Body of pancreas (tissue), 4 donors: ENCODE measurements at regions not wholly inside any gene's neighbourhood (a gene's known extent, or its start where the extent isn't known, plus 50 kb on each side); places are given as distances from the start of the nearest gene placed in this dataset.
A peak's percentile ranks its signal among the peaks of the same experiment; 100 is the strongest.

Experiments used
- ATAC-seq: fragments of 150-250 bp; one replicate; pipeline ENCODE4 v1.9.1; 2016
- DNase-seq, 4 donors: peaks; one replicate each; pipeline ENCODE4 v3.0.0-alpha.2; 2019
- H3K27ac ChIP-seq, 4 donors: fragments of 200-600 bp; sonication (generic); 1 replicate in 3 of 4; 2 replicates in 1 of 4; pipeline versions ENCODE4 v1.5.1 to v1.6.1; 2016 to 2019; ENCODE audit warnings: mild to moderate bottlenecking in 1 of 4, mixed read lengths in 1 of 4, moderate library complexity in 1 of 4
- H3K27me3 ChIP-seq, 2 donors: fragments of 200-600 bp; sonication (generic); one replicate each; pipeline ENCODE4 v1.6.0; 2016; ENCODE audit warnings: mild to moderate bottlenecking in 1 of 2
- H3K36me3 ChIP-seq, 2 donors: fragments of 200-600 bp; sonication (generic); replicated peaks in 1 of 2; 2 replicates each; pipeline ENCODE4 v1.5.1; 2016; ENCODE audit warnings: low read depth in 2 of 2; ENCODE audit not compliant: insufficient read depth in 1 of 2
- H3K4me1 ChIP-seq: fragments of 200-600 bp; sonication (generic); one replicate; pipeline ENCODE4 v1.6.0; 2016
- H3K4me3 ChIP-seq, 2 donors: fragments of 200-600 bp; sonication (generic); 1 replicate in 1 of 2; 2 replicates in 1 of 2; pipeline ENCODE4 v1.5.1; 2016 to 2019
- H3K9me3 ChIP-seq, 3 donors: fragments of 200-600 bp; sonication (generic); 1 replicate in 2 of 3; 2 replicates in 1 of 3; pipeline ENCODE4 v1.5.1; 2016
- POLR2A ChIP-seq, 3 donors: fragments of 450-650 bp; IDR thresholded peaks; one replicate each; pipeline ENCODE4 v1.6.1; 2016; ENCODE audit warnings: antibody characterized with exemption in 3 of 3, mild to moderate bottlenecking in 2 of 3
- WGBS, 2 donors: methylation state at CpG; one replicate each; pipeline ENCODE4 v1.1.5; 2017; 5-methylcytosine and 5-hydroxymethylcytosine counted together
- intact Hi-C: fragments of 100-400 bp; cut with DNase I; formaldehyde crosslinking; loops from one replicate; pipeline ENCODE4 v1.15.1; 2023
- TF ChIP-seq, protein P1 (sequence below), 7 experiments: fragments of 450-650 bp in 4 of 7; fragments of 200-600 bp in 3 of 7; sonication (generic) in 3 of 7; IDR thresholded peaks; one replicate each; pipeline ENCODE4 v1.5.1; 2016 to 2019; ENCODE audit warnings: antibody characterized with exemption in 7 of 7

DNA sequence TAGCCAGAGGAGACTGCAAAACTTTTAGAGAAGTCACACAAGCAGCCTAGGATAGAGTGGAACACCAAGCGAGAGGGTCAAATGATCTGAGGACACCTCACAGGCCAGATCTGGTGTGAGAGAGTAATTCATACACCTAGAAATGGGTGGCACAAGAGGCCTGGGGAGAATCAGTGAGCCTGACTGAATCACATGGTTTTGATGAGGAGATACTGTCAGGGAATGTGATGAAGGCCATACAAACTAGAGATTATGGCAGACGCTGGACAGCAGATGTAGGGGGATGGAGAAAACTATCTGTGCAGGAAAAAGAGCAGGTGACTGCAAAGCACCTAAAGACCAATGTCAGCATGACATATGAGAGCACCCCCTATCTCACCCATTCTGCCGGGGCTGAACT is 105.0 kb upstream of the TTC14 start:
- TF ChIP-seq, protein P1, sequence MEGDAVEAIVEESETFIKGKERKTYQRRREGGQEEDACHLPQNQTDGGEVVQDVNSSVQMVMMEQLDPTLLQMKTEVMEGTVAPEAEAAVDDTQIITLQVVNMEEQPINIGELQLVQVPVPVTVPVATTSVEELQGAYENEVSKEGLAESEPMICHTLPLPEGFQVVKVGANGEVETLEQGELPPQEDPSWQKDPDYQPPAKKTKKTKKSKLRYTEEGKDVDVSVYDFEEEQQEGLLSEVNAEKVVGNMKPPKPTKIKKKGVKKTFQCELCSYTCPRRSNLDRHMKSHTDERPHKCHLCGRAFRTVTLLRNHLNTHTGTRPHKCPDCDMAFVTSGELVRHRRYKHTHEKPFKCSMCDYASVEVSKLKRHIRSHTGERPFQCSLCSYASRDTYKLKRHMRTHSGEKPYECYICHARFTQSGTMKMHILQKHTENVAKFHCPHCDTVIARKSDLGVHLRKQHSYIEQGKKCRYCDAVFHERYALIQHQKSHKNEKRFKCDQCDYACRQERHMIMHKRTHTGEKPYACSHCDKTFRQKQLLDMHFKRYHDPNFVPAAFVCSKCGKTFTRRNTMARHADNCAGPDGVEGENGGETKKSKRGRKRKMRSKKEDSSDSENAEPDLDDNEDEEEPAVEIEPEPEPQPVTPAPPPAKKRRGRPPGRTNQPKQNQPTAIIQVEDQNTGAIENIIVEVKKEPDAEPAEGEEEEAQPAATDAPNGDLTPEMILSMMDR (IDR thresholded peaks at IDR 0.05) = no peak
- TF ChIP-seq POLR2A (IDR thresholded peaks at IDR 0.05) = no peak
- no peak overlapping the region for H3K4me3 ChIP-seq
- DNase-seq = no peak
- peaks cover 0 to 2% (median 0%) of the 10 kb centered on the region in 3 donors for H3K9me3 ChIP-seq
- no peak for ATAC-seq
- no peaks in the 10 kb centered on the region for H3K27me3 ChIP-seq
- H3K27ac ChIP-seq = no peak overlapping the region
- H3K4me1 ChIP-seq = no peaks in the 10 kb centered on the region
- intact Hi-C loops = no loop called here
- H3K36me3 ChIP-seq = no peaks in the 10 kb centered on the region
- 63 to 72% methylated on average over 3 of the region's 3 CpGs for WGBS, 2 donors

DNA sequence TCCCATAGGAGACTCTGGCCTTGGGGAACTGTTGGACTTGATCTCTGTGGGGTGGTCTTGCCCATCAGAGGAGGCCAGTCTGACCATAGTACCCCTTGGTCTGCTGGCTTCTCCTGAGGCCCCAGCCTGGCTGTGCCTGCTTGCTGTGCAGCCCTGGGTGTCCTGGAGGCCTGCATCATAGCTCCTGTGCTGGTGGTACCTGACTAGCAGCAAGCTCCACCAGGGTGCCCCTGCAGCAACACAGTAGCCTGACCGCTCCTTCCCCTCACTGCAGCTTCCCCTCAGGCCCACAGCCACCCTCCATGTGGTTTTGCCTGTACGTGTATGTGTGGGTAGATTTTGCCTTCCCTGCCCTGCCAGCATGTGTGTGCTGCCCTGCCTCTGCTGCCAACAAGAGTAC is 85.6 kb upstream of the TTC14 start:
- Histone ChIP-seq H3K36me3 (no peaks in the 10 kb centered on the region), H3K27ac (no peak overlapping the region), H3K9me3 (no peaks in the 10 kb centered on the region), H3K4me1 (no peaks in the 10 kb centered on the region), H3K27me3 (no peaks in the 10 kb centered on the region), H3K4me3 (no peak overlapping the region)
- DNase-seq = no peak
- ATAC-seq = no peak
- intact Hi-C loops = no loop called here
- WGBS, 2 donors = 100% methylated on average over 2 of the region's 2 CpGs; no CpG with 5 or more reads in 1 of the 2 donors
- TF ChIP-seq, protein P1 (IDR thresholded peaks at IDR 0.05) = no peak
- no peak for TF ChIP-seq POLR2A (IDR thresholded peaks at IDR 0.05)

DNA sequence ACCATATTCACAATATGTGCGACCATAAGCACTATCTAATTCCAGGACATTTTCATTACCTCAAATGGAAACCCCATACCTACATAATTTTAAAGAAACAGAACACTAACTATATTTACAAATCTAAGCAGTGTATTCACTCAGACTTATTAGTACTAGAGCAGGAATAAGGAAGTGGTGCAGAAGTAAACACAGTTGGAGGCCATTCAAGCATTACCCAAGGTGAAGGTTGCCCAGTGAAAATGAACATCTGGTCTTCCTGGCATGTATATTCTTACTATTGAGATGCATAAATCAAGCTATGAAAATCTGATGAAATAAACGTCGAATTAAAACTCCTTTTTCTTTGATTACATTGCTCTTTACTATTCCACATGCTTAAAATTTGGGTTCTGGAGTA is 78.9 kb upstream of the TTC14 start:
- no peak for TF ChIP-seq POLR2A (IDR thresholded peaks at IDR 0.05)
- TF ChIP-seq, protein P1 (IDR thresholded peaks at IDR 0.05) = no peak
- H3K36me3 ChIP-seq = no peaks in the 10 kb centered on the region
- WGBS, 2 donors = 41 to 49% methylated on average over 3 of the region's 3 CpGs
- peak; percentile 99 for ATAC-seq
- peaks cover 15% of the 10 kb centered on the region for H3K4me1 ChIP-seq
- H3K27ac ChIP-seq = peak overlapping the region in 3 of 4 donors; percentile 49 to 71 (median 56)
- no peaks in the 10 kb centered on the region for H3K27me3 ChIP-seq
- intact Hi-C loops = no loop called here
- no peaks in the 10 kb centered on the region for H3K9me3 ChIP-seq
- DNase-seq = peak; percentile 41 to 80 (median 57)
- no peak overlapping the region for H3K4me3 ChIP-seq

DNA sequence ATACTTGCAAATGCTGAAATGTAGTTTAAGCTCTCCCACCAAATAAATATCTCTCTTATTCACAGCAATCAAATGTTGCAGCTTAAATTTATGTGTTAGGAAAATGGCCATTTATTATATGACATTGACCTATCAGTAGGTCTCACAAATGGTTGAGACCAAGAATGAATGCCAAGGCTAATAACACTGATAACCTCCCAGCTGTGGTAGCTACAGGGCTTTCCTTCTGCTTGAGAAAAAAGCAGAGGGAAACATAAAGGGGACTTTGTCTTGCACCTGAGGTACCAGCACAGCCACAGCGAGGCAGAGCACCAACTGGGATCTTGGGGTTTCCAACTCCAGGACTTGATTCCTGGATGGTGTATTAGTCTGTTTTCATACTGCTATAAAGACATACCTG is 73.1 kb upstream of the TTC14 start:
- ATAC-seq (no peak), DNase-seq (peak in 1 of 4 donors; percentile 18)
- Histone ChIP-seq H3K27me3 (no peaks in the 10 kb centered on the region), H3K9me3 (no peaks in the 10 kb centered on the region), H3K4me1 (peaks cover 20% of the 10 kb centered on the region), H3K36me3 (no peaks in the 10 kb centered on the region), H3K4me3 (no peak overlapping the region), H3K27ac (peak overlapping the region in 3 of 4 donors; percentile 25 to 53 (median 38))
- TF ChIP-seq, protein P1 (IDR thresholded peaks at IDR 0.05) = no peak
- TF ChIP-seq POLR2A (IDR thresholded peaks at IDR 0.05) = no peak
- intact Hi-C loops = no loop called here
- WGBS, 2 donors = 20 to 26% methylated on average over 1 of the region's 1 CpG

DNA sequence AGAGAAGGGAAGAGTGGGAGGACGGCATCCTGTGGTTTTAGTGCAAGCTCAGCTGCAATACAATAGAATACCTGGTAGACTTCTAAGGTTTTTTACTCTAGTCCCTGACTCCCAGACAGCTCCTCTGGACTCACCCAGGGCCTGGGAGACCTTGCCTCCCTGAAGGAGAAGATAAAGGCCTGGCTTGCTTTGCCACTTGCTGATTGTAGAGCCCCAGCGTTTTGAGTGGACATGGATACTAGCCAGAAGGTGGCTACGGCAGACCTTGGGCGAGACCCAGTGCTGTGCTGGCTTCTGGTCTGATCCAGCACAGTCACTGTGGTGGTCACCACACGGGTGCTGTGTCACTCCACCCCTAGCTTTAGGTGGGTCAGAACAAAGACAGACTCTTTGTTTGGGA is 72.2 kb upstream of the TTC14 start:
- peak; percentile 53 for ATAC-seq
- no peak overlapping the region for H3K4me3 ChIP-seq
- 43 to 47% methylated on average over 5 of the region's 5 CpGs for WGBS, 2 donors

More for the DNA sequence above, 72.2 kb upstream of the TTC14 start:
- Histone ChIP-seq H3K36me3 (no peaks in the 10 kb centered on the region), H3K27me3 (no peaks in the 10 kb centered on the region), H3K4me1 (peaks cover 18% of the 10 kb centered on the region), H3K27ac (peak overlapping the region in 3 of 4 donors; percentile 38 to 53 (median 41)), H3K9me3 (no peaks in the 10 kb centered on the region)
- TF ChIP-seq, protein P1 (IDR thresholded peaks at IDR 0.05) = no peak
- TF ChIP-seq POLR2A (IDR thresholded peaks at IDR 0.05) = no peak
- DNase-seq = peak; percentile 30 to 61 (median 41)
- intact Hi-C loops = no loop called here
